GM19395 (cell line): ENCODE measurements at regions not wholly inside any gene's neighbourhood (a gene's known extent, or its start where the extent isn't known, plus 50 kb on each side); places are given as distances from the start of the nearest gene placed in this dataset.
A peak's percentile ranks its signal among the peaks of the same experiment; 100 is the strongest.
"Not testable (repeated sequence)": the region's sequence is repeated elsewhere in the genome, so short reads cannot be mapped to it uniquely, and the experiment has no call there.

Experiments
- ATAC-seq: cut with Tn5 transposase; IDR thresholded peaks from one replicate; pipeline ENCODE4 v1.9.1; 2021; ENCODE audit warnings: mild to moderate bottlenecking, moderate library complexity; ENCODE audit not compliant: unreplicated experiment

GRCh38 chr6:68575765-68576439 is 59.2 kb upstream of the ADGRB3 start:
- ATAC-seq: no peak

GRCh38 chr6:68572975-68573374 is 62.1 kb upstream of the ADGRB3 start:
- ATAC-seq: peak; percentile 28

GRCh38 chr6:68572525-68572924 is 62.6 kb upstream of the ADGRB3 start:
- peak; percentile 84 for ATAC-seq

GRCh38 chr6:68559716-68560115 is 75.4 kb upstream of the ADGRB3 start:
- no peak for ATAC-seq

GRCh38 chr6:68559070-68559469 is 76.0 kb upstream of the ADGRB3 start:
- no peak for ATAC-seq

GRCh38 chr6:68546620-68547019 is 88.5 kb upstream of the ADGRB3 start:
- ATAC-seq: no peak

- ATAC-seq: no peak
Observed at GRCh38 chr6:68544450-68544849, 90.6 kb upstream of the ADGRB3 start.

- no peak for ATAC-seq
Observed at GRCh38 chr6:68533339-68533795, 101.7 kb upstream of the ADGRB3 start.

GRCh38 chr6:68527691-68528090 is 107.4 kb upstream of the ADGRB3 start:
- ATAC-seq: no peak

- ATAC-seq: no peak
Observed at GRCh38 chr6:68506911-68507310, 128.2 kb upstream of the ADGRB3 start.

- no peak for ATAC-seq
Observed at GRCh38 chr6:68502946-68503345, 132.1 kb upstream of the ADGRB3 start.

GRCh38 chr6:68497927-68498326 is 137.2 kb upstream of the ADGRB3 start:
- no peak for ATAC-seq

GRCh38 chr6:68494880-68495279 is 140.2 kb upstream of the ADGRB3 start:
- ATAC-seq: not testable (repeated sequence)

- no peak for ATAC-seq
Observed at GRCh38 chr6:68476611-68477010, 158.5 kb upstream of the ADGRB3 start.

- ATAC-seq: no peak
Observed at GRCh38 chr6:68473433-68474210, 161.5 kb upstream of the ADGRB3 start.

- no peak for ATAC-seq
Observed at GRCh38 chr6:68468244-68468884, 166.7 kb upstream of the ADGRB3 start.

- ATAC-seq: no peak
Observed at GRCh38 chr6:68458447-68458846, 176.6 kb upstream of the ADGRB3 start.

GRCh38 chr6:68447112-68447511 is 188.0 kb upstream of the ADGRB3 start:
- ATAC-seq: no peak

GRCh38 chr6:68445926-68446325 is 189.2 kb upstream of the ADGRB3 start:
- no peak for ATAC-seq

- ATAC-seq: no peak
Observed at GRCh38 chr6:68443704-68444103, 191.4 kb upstream of the ADGRB3 start.

- ATAC-seq: no peak
Observed at GRCh38 chr6:68427630-68428029, 207.5 kb upstream of the ADGRB3 start.

- no peak for ATAC-seq
Observed at GRCh38 chr6:68410021-68410420, 225.1 kb upstream of the ADGRB3 start.
